ENCODE measurements at regions not wholly inside any gene's neighbourhood (a gene's known extent, or its start where the extent isn't known, plus 50 kb on each side); places are given as distances from the start of the nearest gene placed in this dataset.

DNA sequence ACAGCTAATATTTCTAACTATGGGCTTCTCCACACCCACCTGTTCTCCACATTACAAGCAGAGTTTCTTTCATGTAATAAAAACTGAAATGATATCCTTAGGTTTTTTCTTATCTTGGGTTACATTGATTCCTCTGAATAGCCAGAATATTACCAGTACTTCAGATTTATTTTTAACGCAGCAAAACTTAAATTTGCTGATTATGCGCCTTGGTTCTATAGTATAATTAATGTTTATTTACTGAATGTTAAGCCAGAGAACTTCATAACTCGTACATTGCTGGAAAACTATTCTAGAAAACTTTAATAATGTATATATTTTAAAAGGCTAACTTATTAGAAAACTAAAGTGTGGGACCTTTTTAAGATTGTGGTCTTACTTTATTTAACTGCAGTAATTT, 577.2 kb downstream of the PRKD1 start:
- H3K4me3 ChIP-seq (ENCODE audit: low read depth, low read length) = no peak overlapping the region
- no peak for TF ChIP-seq CTCF (IDR thresholded peaks at IDR 0.05; ENCODE audit: low read depth, low read length, missing control alignments)
- no peak for DNase-seq (ENCODE audit: low read depth)
- in situ Hi-C loops (cut with HindIII; ENCODE audit: low sequenced_read_pairs) = no loop called here

- no peak for TF ChIP-seq CTCF (IDR thresholded peaks at IDR 0.05; ENCODE audit: low read depth, low read length, missing control alignments)
Observed at GRCh38 chr14:29351996-29352705, 575.5 kb downstream of the PRKD1 start.

GRCh38 chr14:29352706-29353080, 575.0 kb downstream of the PRKD1 start:
- in situ Hi-C loops (cut with HindIII; ENCODE audit: low sequenced_read_pairs) = no loop called here
- H3K4me3 ChIP-seq (ENCODE audit: low read depth, low read length) = no peak overlapping the region
- TF ChIP-seq CTCF (IDR thresholded peaks at IDR 0.05; ENCODE audit: low read depth, low read length, missing control alignments) = no peak
- no peak for DNase-seq (ENCODE audit: low read depth)

More at GRCh38 chr14:29351996-29352705, 575.5 kb downstream of the PRKD1 start:
- no peak for DNase-seq (ENCODE audit: low read depth)
- no peak overlapping the region for H3K4me3 ChIP-seq (ENCODE audit: low read depth, low read length)
- in situ Hi-C loops (cut with HindIII; ENCODE audit: low sequenced_read_pairs) = no loop called here

DNA sequence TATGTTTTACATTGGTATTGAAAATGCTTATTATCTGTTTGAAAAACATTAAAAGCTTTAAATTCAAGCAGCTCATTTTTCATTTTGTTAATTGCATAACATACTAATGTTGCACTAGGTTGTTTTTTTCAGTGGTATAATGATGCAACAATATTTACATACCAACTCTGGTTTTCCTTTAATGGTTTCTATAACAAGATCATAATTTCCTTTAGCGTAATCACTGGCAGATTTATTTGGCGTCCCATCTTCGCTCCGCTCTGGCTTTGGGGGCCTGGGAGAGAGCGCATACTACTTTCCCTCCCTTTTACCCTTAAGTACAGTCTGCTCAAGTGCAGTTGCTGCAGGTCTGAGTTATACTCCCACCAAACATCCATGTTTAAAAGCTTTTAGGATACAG, 574.1 kb downstream of the PRKD1 start:
- TF ChIP-seq CTCF (IDR thresholded peaks at IDR 0.05; ENCODE audit: low read depth, low read length, missing control alignments) = no peak
- no peak for DNase-seq (ENCODE audit: low read depth)
- in situ Hi-C loops (cut with HindIII; ENCODE audit: low sequenced_read_pairs) = no loop called here

GRCh38 chr14:29354486-29354885, 573.2 kb downstream of the PRKD1 start:
- no peak for TF ChIP-seq CTCF (IDR thresholded peaks at IDR 0.05; ENCODE audit: low read depth, low read length, missing control alignments)
- in situ Hi-C loops (cut with HindIII; ENCODE audit: low sequenced_read_pairs) = no loop called here
- H3K4me3 ChIP-seq (ENCODE audit: low read depth, low read length) = no peak overlapping the region
- DNase-seq (ENCODE audit: low read depth) = no peak

More for the DNA sequence above, 574.1 kb downstream of the PRKD1 start:
- H3K4me3 ChIP-seq (ENCODE audit: low read depth, low read length) = no peak overlapping the region

- H3K4me3 ChIP-seq (ENCODE audit: low read depth, low read length) = no peak overlapping the region
- in situ Hi-C loops (cut with HindIII; ENCODE audit: low sequenced_read_pairs) = no loop called here
- no peak for DNase-seq (ENCODE audit: low read depth)
- no peak for TF ChIP-seq CTCF (IDR thresholded peaks at IDR 0.05; ENCODE audit: low read depth, low read length, missing control alignments)
Observed at GRCh38 chr14:29355331-29355730, 572.3 kb downstream of the PRKD1 start.

Measured in astrocyte of the cerebellum (primary cell).